NOMO-1 (cell line): ENCODE measurements at regions not wholly inside any gene's neighbourhood (a gene's known extent, or its start where the extent isn't known, plus 50 kb on each side); places are given as distances from the start of the nearest gene placed in this dataset.
"Not testable (repeated sequence)": the region's sequence is repeated elsewhere in the genome, so short reads cannot be mapped to it uniquely, and the experiment has no call there.

ENCODE experiments used
- DNase-seq, 2 experiments: peaks; one replicate each; lab custom pipeline; 2025; ENCODE audit not compliant: unreplicated experiment in 2 of 2; lab: John Stamatoyannopoulos, UW

GRCh38 chr1:149228672-149229585 is 125.6 kb upstream of the NBPF9 start:
- DNase-seq = not testable (repeated sequence)

GRCh38 chr1:149229813-149230212 is 126.5 kb upstream of the NBPF9 start:
- DNase-seq = not testable (repeated sequence)

GRCh38 chr1:149234926-149235914 is 131.9 kb upstream of the NBPF9 start:
- not testable (repeated sequence) for DNase-seq

GRCh38 chr1:149237515-149237914 is 134.2 kb upstream of the NBPF9 start:
- not testable (repeated sequence) for DNase-seq

GRCh38 chr1:149239897-149240508 is 136.7 kb upstream of the NBPF9 start:
- not testable (repeated sequence) for DNase-seq

- DNase-seq = not testable (repeated sequence)
Observed at GRCh38 chr1:149240530-149240929, 137.2 kb upstream of the NBPF9 start.

- DNase-seq = not testable (repeated sequence)
Observed at GRCh38 chr1:149241272-149241671, 137.9 kb upstream of the NBPF9 start.

GRCh38 chr1:149243572-149243971 is 140.2 kb upstream of the NBPF9 start:
- DNase-seq = not testable (repeated sequence)

- DNase-seq = not testable (repeated sequence)
Observed at GRCh38 chr1:149244621-149245020, 141.3 kb upstream of the NBPF9 start.

- DNase-seq = not testable (repeated sequence)
Observed at GRCh38 chr1:149246212-149246611, 142.9 kb upstream of the NBPF9 start.

GRCh38 chr1:149248610-149249009 is 145.3 kb upstream of the NBPF9 start:
- not testable (repeated sequence) for DNase-seq

GRCh38 chr1:149249850-149250467 is 146.6 kb upstream of the NBPF9 start:
- DNase-seq = not testable (repeated sequence)

GRCh38 chr1:149254894-149255847 is 151.8 kb upstream of the NBPF9 start:
- not testable (repeated sequence) for DNase-seq

- DNase-seq = not testable (repeated sequence)
Observed at GRCh38 chr1:149260284-149260683, 156.9 kb upstream of the NBPF9 start.

- not testable (repeated sequence) for DNase-seq
Observed at GRCh38 chr1:149260736-149261340, 157.5 kb upstream of the NBPF9 start.

GRCh38 chr1:149267287-149267686 is 163.9 kb upstream of the NBPF9 start:
- DNase-seq = not testable (repeated sequence)

- not testable (repeated sequence) for DNase-seq
Observed at GRCh38 chr1:149269001-149269702, 165.8 kb upstream of the NBPF9 start.

- not testable (repeated sequence) for DNase-seq
Observed at GRCh38 chr1:149269833-149270232, 166.5 kb upstream of the NBPF9 start.
